ENCODE measurements at regions not wholly inside any gene's neighbourhood (a gene's known extent, or its start where the extent isn't known, plus 50 kb on each side); places are given as distances from the start of the nearest gene placed in this dataset.

GRCh38 chr20:40942006-40942405 is 86.6 kb upstream of the TOP1 start:
- Histone ChIP-seq H3K4me1 (replicated peaks in 1 of 2; ENCODE audit: control insufficient read depth in 2 of 2, insufficient read depth in 2 of 2, low read length in 2 of 2) (0 out of 5 replicates have a peak, but pooled peaks cover 0 to 3% of the 10 kb centered on the region in 2 experiments), H3K4me3 (no peak overlapping the region), H4K20me1 (replicated peaks; ENCODE audit: control insufficient read depth, insufficient read depth, low read length) (no peaks in the 10 kb centered on the region), H2AFZ (ENCODE audit: low read depth, low read length) (no peak overlapping the region), H3K79me2 (ENCODE audit: control insufficient read depth, insufficient read depth, low read length) (no peaks in the 10 kb centered on the region), H3K27ac (ENCODE audit: extremely low read depth, low read depth, low read length) (no peak overlapping the region), H3K9me3 (replicated peaks; ENCODE audit: control insufficient read depth, insufficient read depth, low read depth, low read length) (no peaks in the 10 kb centered on the region), H3K36me3 (ENCODE audit: control insufficient read depth, insufficient read depth, low read length) (no peaks in the 10 kb centered on the region), H3K27me3 (ENCODE audit: control insufficient read depth in 2 of 2, insufficient read depth in 2 of 2, low read length in 2 of 2) (peaks cover 15 to 40% of the 10 kb centered on the region in 2 experiments), H3K9me1 (ENCODE audit: control insufficient read depth, insufficient read depth, low read length) (no peaks in the 10 kb centered on the region), H3K4me2 (ENCODE audit: insufficient read depth, low read length) (no peak overlapping the region), H3K9ac (ENCODE audit: insufficient read depth in 1 of 2, low read depth in 2 of 2, low read length in 2 of 2) (no peak overlapping the region)
- DNase-seq (ENCODE audit: extremely low read depth in 1 of 4, low spot score in 3 of 4) = no peak
- no peak for FAIRE-seq
- CTCF ChIA-PET (ENCODE audit: low intra/inter-chr PET ratio) = no interaction called here
- in situ Hi-C loops (cut with MboI) = loop anchor here (25.0 kb wide), 1 partner anchor 1680 kb away; no protein-coding TSS in a partner anchor
- WGBS (ENCODE audit: insufficient coverage, low coverage, missing lambda C conversion rate) = 0% methylated on average over 4 of the region's 4 CpGs
- intact Hi-C loops (cut with micrococcal nuclease) = no loop called here
- TF ChIP-seq YY1 (IDR thresholded peaks at IDR 0.05; ENCODE audit: borderline replicate concordance in 1 of 3, control insufficient read depth in 1 of 3, extremely low read depth in 1 of 3, insufficient read depth in 3 of 3, insufficient read length in 1 of 3, insufficient replicate concordance in 2 of 3, low read depth in 1 of 3, low read length in 2 of 3) = no peak
- no peak for TF ChIP-seq ZNF592 (IDR thresholded peaks at IDR 0.05)
- TF ChIP-seq SPI1 (IDR thresholded peaks at IDR 0.05; ENCODE audit: borderline replicate concordance, low read depth, low read length) = peak; percentile 73; the same call in 1 of the 2 replicates
- POLR2A ChIA-PET = no interaction called here
- BruUV-seq (replicated peaks) = no TSS peak
- no peak for ATAC-seq

Measured in K562 (cell line).